Hepatocyte (in vitro differentiated cells): ENCODE measurements at regions not wholly inside any gene's neighbourhood (a gene's known extent, or its start where the extent isn't known, plus 50 kb on each side); places are given as distances from the start of the nearest gene placed in this dataset.

ENCODE experiments used
- DNase-seq: peaks from one replicate; pipeline ENCODE4 v3.0.0-alpha.2; 2016; ENCODE audit warnings: low spot score
- H2AFZ ChIP-seq: fragments of 200-600 bp; sonication (generic); 2 replicates; pipeline ENCODE4 v1.6.0; 2016; ENCODE audit warnings: antibody characterized with exemption, mild to moderate bottlenecking
- H3K27ac ChIP-seq: fragments of 200-600 bp; sonication (generic); 2 replicates; pipeline ENCODE4 v1.5.1; 2016; ENCODE audit warnings: mild to moderate bottlenecking
- H3K27me3 ChIP-seq: fragments of 200-600 bp; sonication (generic); 2 replicates; pipeline ENCODE4 v1.6.1; 2016
- H3K36me3 ChIP-seq: fragments of 200-600 bp; sonication (generic); replicated peaks from 2 replicates; pipeline ENCODE4 v1.5.1; 2016; ENCODE audit warnings: low read depth; ENCODE audit not compliant: insufficient read depth
- H3K4me1 ChIP-seq: fragments of 200-600 bp; sonication (generic); 2 replicates; pipeline ENCODE4 v1.5.1; 2016; ENCODE audit warnings: mild to moderate bottlenecking, moderate library complexity; ENCODE audit not compliant: insufficient read depth
- H3K4me2 ChIP-seq: fragments of 200-600 bp; sonication (generic); 2 replicates; pipeline ENCODE4 v1.6.0; 2016
- H3K4me3 ChIP-seq: fragments of 200-600 bp; sonication (generic); 2 replicates; pipeline ENCODE4 v1.5.1; 2016; ENCODE audit warnings: mild to moderate bottlenecking
- H3K79me2 ChIP-seq: fragments of 200-600 bp; sonication (generic); 2 replicates; pipeline ENCODE4 v1.6.0; 2017; ENCODE audit warnings: mild to moderate bottlenecking
- H3K9me2 ChIP-seq: fragments of 200-600 bp; sonication (generic); replicated peaks from 2 replicates; pipeline ENCODE4 v1.6.0; 2017; ENCODE audit warnings: mild to moderate bottlenecking; ENCODE audit not compliant: insufficient read depth
- H3K9me3 ChIP-seq: fragments of 200-600 bp; sonication (generic); 2 replicates; pipeline ENCODE4 v1.5.1; 2016; ENCODE audit warnings: low read depth, mild to moderate bottlenecking
- H4K20me1 ChIP-seq: fragments of 200-600 bp; sonication (generic); 2 replicates; pipeline ENCODE4 v1.6.0; 2016; ENCODE audit warnings: mild to moderate bottlenecking; ENCODE audit not compliant: insufficient read depth, poor library complexity, severe bottlenecking
- CTCF ChIP-seq: fragments of 200-600 bp; sonication (generic); IDR thresholded peaks from 2 replicates; pipeline ENCODE4 v1.5.1; 2016; ENCODE audit warnings: antibody characterized with exemption, mild to moderate bottlenecking; ENCODE audit not compliant: poor library complexity
- EZH2 ChIP-seq: fragments of 200-600 bp; sonication (generic); IDR thresholded peaks from 2 replicates; pipeline ENCODE4 v1.6.1; 2016; ENCODE audit warnings: antibody characterized with exemption, mild to moderate bottlenecking, borderline replicate concordance
- EZH2phosphoT487 ChIP-seq: fragments of 200-600 bp; sonication (generic); IDR thresholded peaks from one replicate; pipeline ENCODE4 v1.6.1; 2018; ENCODE audit warnings: antibody characterized with exemption, mild to moderate bottlenecking, low read depth, moderate library complexity; ENCODE audit not compliant: unreplicated experiment, severe bottlenecking
- WGBS: methylation state at CpG from one replicate; pipeline ENCODE4 v1.1.6; 2016; ENCODE audit warnings: low lambda C conversion rate; ENCODE audit errors: missing lambda C conversion rate; 5-methylcytosine and 5-hydroxymethylcytosine counted together

- WGBS, result 78% methylated on average over 4 of the region's 4 CpGs
- no peaks in the 10 kb centered on the region for H3K9me3 ChIP-seq
- no peaks in the 10 kb centered on the region for H3K27me3 ChIP-seq
- H3K4me3 ChIP-seq, result no peak overlapping the region
- H3K36me3 ChIP-seq, result no peaks in the 10 kb centered on the region
- no peak overlapping the region for H2AFZ ChIP-seq
- no peak for TF ChIP-seq CTCF
- no peak for TF ChIP-seq EZH2
- no peak for TF ChIP-seq EZH2phosphoT487
- H3K4me1 ChIP-seq, result peaks cover 7% of the 10 kb centered on the region
- no peaks in the 10 kb centered on the region for H3K9me2 ChIP-seq
- DNase-seq, result no peak
- H4K20me1 ChIP-seq, result no peaks in the 10 kb centered on the region
- H3K27ac ChIP-seq, result no peak overlapping the region
- H3K79me2 ChIP-seq, result no peaks in the 10 kb centered on the region
- H3K4me2 ChIP-seq, result no peak overlapping the region
Observed at GRCh38 chr9:129234491-129234890, 56.4 kb upstream of the IER5L start.

GRCh38 chr9:129232839-129233591 is 55.0 kb upstream of the IER5L start:
- Histone ChIP-seq H3K4me2 (no peak overlapping the region), H3K9me3 (no peaks in the 10 kb centered on the region), H3K4me3 (no peak overlapping the region), H3K4me1 (peaks cover 10% of the 10 kb centered on the region), H4K20me1 (no peaks in the 10 kb centered on the region), H3K79me2 (no peaks in the 10 kb centered on the region), H3K27me3 (no peaks in the 10 kb centered on the region), H3K9me2 (no peaks in the 10 kb centered on the region), H3K36me3 (no peaks in the 10 kb centered on the region), H2AFZ (no peak overlapping the region), H3K27ac (no peak overlapping the region)
- WGBS, result 80% methylated on average over 1 of the region's 1 CpG
- TF ChIP-seq EZH2 (no peak), EZH2phosphoT487 (no peak), CTCF (no peak)
- no peak for DNase-seq

GRCh38 chr9:129231759-129232158 is 53.7 kb upstream of the IER5L start:
- 92% methylated on average over 9 of the region's 9 CpGs for WGBS
- H4K20me1 ChIP-seq, result no peaks in the 10 kb centered on the region
- H3K27me3 ChIP-seq, result no peaks in the 10 kb centered on the region
- peaks cover 7% of the 10 kb centered on the region for H3K4me1 ChIP-seq
- TF ChIP-seq EZH2 (no peak), EZH2phosphoT487 (no peak), CTCF (no peak)
- no peaks in the 10 kb centered on the region for H3K9me2 ChIP-seq
- H3K36me3 ChIP-seq, result no peaks in the 10 kb centered on the region
- H2AFZ ChIP-seq, result no peak overlapping the region
- H3K27ac ChIP-seq, result no peak overlapping the region
- no peak for DNase-seq
- no peak overlapping the region for H3K4me3 ChIP-seq
- H3K4me2 ChIP-seq, result no peak overlapping the region
- H3K79me2 ChIP-seq, result no peaks in the 10 kb centered on the region
- no peaks in the 10 kb centered on the region for H3K9me3 ChIP-seq
